Kidney epithelial cell (primary cell): ENCODE measurements at regions not wholly inside any gene's neighbourhood (a gene's known extent, or its start where the extent isn't known, plus 50 kb on each side); places are given as distances from the start of the nearest gene placed in this dataset.

Experiments used
- DNase-seq: peaks from one replicate; pipeline ENCODE4 v3.0.0-alpha.2; 2010; ENCODE audit warnings: low read depth
- H3K27me3 ChIP-seq: 2 replicates; pipeline ENCODE4 v1.6.0; 2011; ENCODE audit warnings: low read length; ENCODE audit not compliant: control insufficient read depth, insufficient read depth
- H3K36me3 ChIP-seq: 2 replicates; pipeline ENCODE4 v1.5.1; 2011; ENCODE audit warnings: low read length; ENCODE audit not compliant: control insufficient read depth, insufficient read depth
- H3K4me3 ChIP-seq: 2 replicates; pipeline ENCODE4 v1.5.1; 2011; ENCODE audit warnings: low read depth, mild to moderate bottlenecking, control low read depth, low read length
- CTCF ChIP-seq: IDR thresholded peaks from 2 replicates; pipeline ENCODE4 v1.5.1; 2011; ENCODE audit warnings: mild to moderate bottlenecking, moderate library complexity, low read length, control low read depth, inconsistent platforms; ENCODE audit not compliant: insufficient read depth, poor library complexity, severe bottlenecking

- TF ChIP-seq CTCF, result peak; percentile 61
- DNase-seq, result no peak
- no peak overlapping the region for H3K4me3 ChIP-seq
- H3K27me3 ChIP-seq, result no peaks in the 10 kb centered on the region
- no peaks in the 10 kb centered on the region for H3K36me3 ChIP-seq
These were observed 1144.6 kb upstream of the ADGRL2 start for GRCh38 chr1:80656014-80656636.

GRCh38 chr1:80646053-80646452, 1154.7 kb upstream of the ADGRL2 start:
- Histone ChIP-seq H3K36me3 (no peaks in the 10 kb centered on the region), H3K27me3 (no peaks in the 10 kb centered on the region), H3K4me3 (no peak overlapping the region)
- no peak for DNase-seq
- TF ChIP-seq CTCF, result no peak

GRCh38 chr1:80645621-80646020, 1155.1 kb upstream of the ADGRL2 start:
- Histone ChIP-seq H3K36me3 (no peaks in the 10 kb centered on the region), H3K4me3 (no peak overlapping the region), H3K27me3 (no peaks in the 10 kb centered on the region)
- DNase-seq, result no peak
- no peak for TF ChIP-seq CTCF

- DNase-seq, result no peak
- TF ChIP-seq CTCF, result no peak
- Histone ChIP-seq H3K36me3 (no peaks in the 10 kb centered on the region), H3K4me3 (no peak overlapping the region), H3K27me3 (no peaks in the 10 kb centered on the region)
These were observed 1159.8 kb upstream of the ADGRL2 start for GRCh38 chr1:80640978-80641377.

- DNase-seq, result no peak
- TF ChIP-seq CTCF, result no peak
- no peaks in the 10 kb centered on the region for H3K36me3 ChIP-seq
These were observed 1160.8 kb upstream of the ADGRL2 start for GRCh38 chr1:80639777-80640533.

More at GRCh38 chr1:80639777-80640533, 1160.8 kb upstream of the ADGRL2 start:
- H3K4me3 ChIP-seq, result no peak overlapping the region
- H3K27me3 ChIP-seq, result no peaks in the 10 kb centered on the region
